GM18511 (cell line): ENCODE measurements at regions not wholly inside any gene's neighbourhood (a gene's known extent, or its start where the extent isn't known, plus 50 kb on each side); places are given as distances from the start of the nearest gene placed in this dataset.
"Not testable (repeated sequence)": the region's sequence is repeated elsewhere in the genome, so short reads cannot be mapped to it uniquely, and the experiment has no call there.

Experiments
- ATAC-seq: cut with Tn5 transposase; IDR thresholded peaks from one replicate; pipeline ENCODE4 v1.9.1; 2021; ENCODE audit warnings: mild to moderate bottlenecking, moderate library complexity; ENCODE audit not compliant: unreplicated experiment

DNA sequence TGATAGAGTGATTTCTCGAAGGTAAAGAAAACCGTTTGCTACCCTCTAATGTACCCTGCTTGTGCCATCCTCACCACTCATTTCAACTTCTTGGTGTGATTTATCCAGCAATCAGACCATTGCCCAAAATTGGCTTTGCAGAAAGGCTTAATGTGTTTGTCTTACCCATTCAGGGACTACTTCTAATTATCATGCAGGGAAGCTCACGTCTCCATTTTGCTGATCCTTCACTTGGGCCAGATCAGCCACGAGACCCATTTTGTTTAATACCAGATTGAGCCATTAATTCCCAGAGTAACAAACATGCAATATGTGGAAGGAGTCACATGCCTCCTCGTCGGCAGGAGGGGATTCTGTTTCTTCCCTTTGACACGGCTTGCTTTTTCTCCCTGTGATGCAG, 51.1 kb upstream of the CRY1 start:
- no peak for ATAC-seq

DNA sequence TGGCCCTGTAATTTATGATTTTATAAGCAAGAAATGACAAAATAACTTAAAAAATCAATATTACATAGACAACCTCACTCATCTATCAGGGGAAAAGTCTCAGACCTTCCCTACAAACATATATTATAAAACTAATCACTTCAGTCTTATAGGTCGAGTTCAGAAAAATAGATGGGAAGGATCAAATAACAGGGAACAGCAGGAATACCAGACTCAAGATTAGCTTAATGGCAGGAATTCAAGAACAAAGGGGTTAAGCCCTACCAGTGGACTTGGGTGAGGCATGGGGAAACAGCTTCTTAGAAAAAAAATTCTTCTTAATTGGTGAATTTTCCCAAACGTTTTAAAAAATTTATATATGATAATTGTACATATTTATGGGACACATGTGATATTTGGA, 51.6 kb upstream of the CRY1 start:
- ATAC-seq, result no peak

DNA sequence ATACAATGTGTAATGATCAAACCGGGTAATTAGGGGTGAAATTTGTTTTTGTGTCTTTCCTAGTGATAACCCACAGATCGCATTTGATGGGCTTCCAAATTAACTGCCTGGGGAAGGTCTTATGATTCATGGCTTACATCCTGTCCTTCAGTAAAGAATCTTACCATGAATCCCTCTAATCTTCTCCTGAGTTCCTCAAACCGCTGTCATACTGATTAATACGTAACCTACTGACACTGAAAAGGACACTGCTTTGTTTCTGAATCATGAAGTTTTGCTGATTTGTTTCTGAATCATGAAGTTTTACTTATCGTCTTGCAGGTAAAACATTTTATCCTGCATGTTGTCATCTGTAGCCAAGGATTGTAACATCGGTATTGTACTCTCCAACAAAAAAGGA, 52.0 kb upstream of the CRY1 start:
- no peak for ATAC-seq

DNA sequence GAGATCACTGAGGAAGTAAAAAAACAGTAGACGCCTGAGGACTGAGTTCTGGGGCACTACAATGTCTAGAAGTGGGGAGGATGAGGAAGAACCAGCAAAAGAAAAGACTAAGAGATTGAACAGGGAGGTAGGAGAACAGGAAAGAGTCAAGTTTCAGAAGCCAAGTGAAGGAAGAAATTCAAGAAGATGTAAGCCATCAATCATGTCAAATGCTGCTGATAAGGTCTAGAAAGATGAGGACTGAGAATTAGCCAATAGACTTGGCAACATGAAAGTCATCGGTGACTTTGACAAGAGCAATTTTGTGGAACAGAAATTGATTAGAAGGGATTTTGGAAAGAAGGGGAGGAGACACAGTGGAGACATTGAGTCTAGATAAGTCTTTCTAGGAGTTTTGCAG, 54.8 kb upstream of the CRY1 start:
- no peak for ATAC-seq

DNA sequence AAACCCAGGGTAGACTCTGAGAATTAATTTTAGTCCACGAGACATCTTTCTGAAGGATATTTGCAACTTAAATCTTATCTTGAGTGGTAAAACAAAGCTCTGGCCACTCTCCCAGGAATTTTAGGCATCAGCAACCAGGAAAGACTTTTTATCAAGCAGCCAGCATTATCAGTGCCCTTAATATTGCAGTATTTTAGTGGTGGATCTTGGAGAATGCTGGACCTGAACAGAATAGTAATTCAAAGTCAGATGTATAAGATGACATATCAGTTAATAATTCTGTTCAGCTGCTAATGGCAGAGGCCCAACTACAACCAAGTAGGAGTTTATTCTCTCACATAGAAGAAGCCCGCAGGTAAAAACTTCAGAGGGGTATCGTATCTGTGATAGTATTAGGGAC, 59.0 kb upstream of the CRY1 start:
- no peak for ATAC-seq

DNA sequence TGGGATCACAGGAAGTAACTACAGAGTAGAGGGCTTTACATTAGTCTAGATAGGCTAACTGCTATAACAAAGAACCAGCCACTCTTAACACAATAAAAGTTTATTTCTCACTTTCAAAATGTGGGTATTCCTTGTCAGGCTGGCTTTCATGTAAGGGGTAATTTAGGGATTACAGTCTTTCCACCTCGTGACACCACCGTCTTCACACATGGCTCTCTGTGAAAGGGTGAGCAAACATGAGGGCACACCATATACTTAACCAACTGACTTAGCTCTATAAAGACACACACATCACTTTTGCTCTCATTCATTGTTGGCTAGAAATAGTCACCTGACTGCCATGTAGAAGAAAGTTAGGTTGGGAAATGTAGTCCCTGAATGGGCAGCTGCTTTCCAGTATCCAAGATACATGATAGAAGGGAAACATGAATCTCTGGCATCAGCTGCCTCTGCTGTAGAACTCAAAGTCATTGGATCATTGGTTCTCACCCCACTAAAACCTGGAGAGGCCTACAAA, 66.1 kb upstream of the CRY1 start:
- ATAC-seq, result no peak

DNA sequence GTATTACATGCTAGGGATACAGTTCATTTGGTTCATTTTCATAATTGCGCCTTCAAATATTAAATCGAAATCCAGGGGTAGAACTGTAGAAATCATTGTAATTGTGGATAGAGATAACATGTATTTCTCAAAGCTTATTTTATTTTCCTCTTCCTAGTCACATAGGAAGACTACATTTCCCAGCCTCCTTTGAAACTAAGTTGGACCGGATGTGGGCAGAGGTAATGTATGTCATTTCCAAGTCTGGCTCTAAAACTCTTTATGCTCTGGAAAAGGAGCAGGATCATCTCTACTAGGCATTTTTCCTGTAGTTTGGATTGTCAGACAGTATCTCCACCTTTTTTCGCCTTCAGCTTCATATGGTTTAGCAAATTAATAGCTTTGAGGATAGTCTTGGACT, 70.1 kb upstream of the CRY1 start:
- no peak for ATAC-seq

GRCh38 chr12:107164392-107164791, 71.0 kb upstream of the CRY1 start:
- ATAC-seq, result no peak

DNA sequence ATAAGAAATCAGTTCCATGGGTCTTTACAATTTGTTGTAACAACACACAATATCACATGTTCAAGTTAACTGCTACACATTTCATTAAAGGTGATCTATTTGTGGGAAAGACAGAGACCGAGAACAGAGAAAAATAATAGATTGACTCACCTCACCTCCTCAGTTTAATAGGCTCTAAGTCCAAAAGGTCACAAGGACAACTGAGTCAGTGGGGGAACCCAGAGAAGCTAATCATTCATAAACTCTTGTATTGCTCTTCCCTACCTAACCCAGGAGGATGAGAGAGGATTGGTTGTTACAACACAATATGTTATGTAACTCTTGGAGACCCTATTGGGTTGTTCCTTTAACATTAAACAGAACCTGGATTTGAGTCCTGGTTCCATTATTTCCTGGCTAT, 72.2 kb upstream of the CRY1 start:
- ATAC-seq, result no peak

DNA sequence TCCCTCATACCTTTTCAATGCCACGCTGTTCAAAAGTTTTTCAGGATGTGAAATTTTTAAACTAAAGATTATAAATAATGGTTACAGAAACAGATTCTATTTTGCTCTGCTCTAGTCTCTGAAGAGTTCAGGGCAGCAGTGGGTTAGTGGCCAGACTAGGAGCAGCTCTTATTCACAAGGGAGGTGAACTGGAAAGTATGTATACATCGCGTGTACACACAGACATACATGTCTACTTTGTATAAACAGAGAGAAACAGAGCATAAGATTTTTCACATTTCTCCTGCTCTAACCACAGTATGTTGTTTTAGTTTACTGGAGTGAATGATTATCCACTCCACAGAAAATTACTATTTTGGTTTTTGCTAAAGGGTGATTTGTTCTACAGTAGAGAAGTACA, 74.4 kb upstream of the CRY1 start:
- no peak for ATAC-seq

DNA sequence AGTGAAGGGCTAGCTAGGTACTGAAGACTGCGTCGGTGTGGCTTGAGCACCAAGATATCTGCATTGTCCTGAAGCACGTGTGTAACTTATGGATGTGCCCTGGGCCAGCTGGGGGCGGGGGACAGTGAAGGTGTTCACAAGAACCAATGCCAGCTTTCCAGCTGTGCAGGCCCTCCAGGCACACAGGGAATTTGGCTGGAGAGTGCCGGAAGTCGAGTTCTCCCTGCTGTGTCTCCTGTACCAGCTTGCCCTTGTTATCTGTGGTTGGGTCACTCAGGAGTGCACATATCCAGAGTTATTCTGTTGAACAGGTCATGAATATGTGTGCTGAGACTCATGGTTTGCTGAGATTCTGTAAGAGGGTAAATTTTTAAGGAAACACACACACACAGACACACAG, 75.9 kb upstream of the CRY1 start:
- no peak for ATAC-seq

DNA sequence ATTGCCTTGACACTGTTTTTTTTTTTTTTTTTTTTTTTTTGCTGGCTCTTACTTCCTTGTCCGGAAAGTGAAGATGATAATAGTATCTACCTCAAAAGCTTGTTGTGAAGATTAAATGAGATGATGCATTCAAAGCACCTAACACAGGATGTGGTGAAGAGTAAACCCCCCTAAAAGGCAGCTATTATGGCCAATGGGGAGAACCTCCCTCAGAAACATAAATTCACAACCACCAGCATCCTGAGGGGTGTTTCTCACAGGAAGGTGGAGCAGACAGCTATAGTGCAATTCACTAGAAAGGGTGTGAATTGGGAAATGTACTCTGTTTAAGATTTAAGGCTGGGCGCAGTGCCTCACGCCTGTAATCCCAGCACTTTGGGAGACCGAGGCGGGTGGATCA, 85.4 kb upstream of the CRY1 start:
- ATAC-seq, result no peak

GRCh38 chr12:107179871-107180270, 86.5 kb upstream of the CRY1 start:
- no peak for ATAC-seq

GRCh38 chr12:107180272-107180671, 86.9 kb upstream of the CRY1 start:
- no peak for ATAC-seq

- no peak for ATAC-seq
Measured at GRCh38 chr12:107184359-107184930, 91.1 kb upstream of the CRY1 start.

- no peak for ATAC-seq
Measured at GRCh38 chr12:107196681-107197080, 103.3 kb upstream of the CRY1 start.

GRCh38 chr12:107200394-107200793, 107.0 kb upstream of the CRY1 start:
- ATAC-seq, result no peak

GRCh38 chr12:107207931-107208525, 114.7 kb upstream of the CRY1 start:
- no peak for ATAC-seq

- not testable (repeated sequence) for ATAC-seq
Measured at GRCh38 chr12:107209700-107210099, 116.4 kb upstream of the CRY1 start.

GRCh38 chr12:107214373-107214773, 121.0 kb upstream of the CRY1 start:
- not testable (repeated sequence) for ATAC-seq

DNA sequence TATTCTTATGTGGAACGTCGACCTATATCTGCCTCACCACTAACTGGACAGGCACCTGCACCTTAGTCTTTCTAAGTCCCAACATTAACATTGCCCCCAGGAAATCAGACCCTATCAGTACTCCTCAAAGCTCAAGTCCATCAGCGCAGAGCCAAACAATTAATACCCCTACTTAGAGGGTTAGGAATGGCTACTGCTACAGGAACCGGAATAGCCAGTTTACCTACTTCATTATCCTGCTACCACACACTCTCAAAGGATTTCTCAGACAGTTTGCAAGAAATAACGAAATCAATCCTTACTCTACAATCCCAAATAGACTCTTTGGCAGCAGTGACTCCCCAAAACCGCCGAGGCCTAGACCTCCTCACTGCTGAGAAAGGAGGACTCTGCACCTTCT, 123.1 kb upstream of the CRY1 start:
- not testable (repeated sequence) for ATAC-seq

- no peak for ATAC-seq
Measured at GRCh38 chr12:107219301-107219700, 126.0 kb upstream of the CRY1 start.

- ATAC-seq, result no peak
Measured at GRCh38 chr12:107221913-107222312, 128.6 kb upstream of the CRY1 start.
